Activated T-cell treated with anti-CD3 and anti-CD28 coated beads, Interleukin-2, amount 50 U/mL, for 72 hours (primary cell): ENCODE measurements at regions not wholly inside any gene's neighbourhood (a gene's known extent, or its start where the extent isn't known, plus 50 kb on each side); places are given as distances from the start of the nearest gene placed in this dataset.

Experiments used
- ATAC-seq, 2 donors: fragments of 150-1000 bp; cut with Tn5 transposase; replicated peaks in 1 of 2; 2 replicates each; pipeline ENCODE4 v1.10.0; 2021; ENCODE audit warnings: moderate library complexity in 2 of 2, mild to moderate bottlenecking in 1 of 2
- DNase-seq, 2 donors: peaks; one replicate each; pipeline ENCODE4 v3.0.0; 2021 to 2022; ENCODE audit warnings: mixed read lengths in 1 of 2
- H3K27ac Mint-ChIP-seq: one replicate; pipeline ENCODE4 v1.8.0; 2022; ENCODE audit warnings: mild to moderate bottlenecking, moderate library complexity, mixed read lengths
- H3K27me3 Mint-ChIP-seq: one replicate; pipeline ENCODE4 v1.8.0; 2022; ENCODE audit warnings: low read depth, mixed read lengths
- H3K36me3 Mint-ChIP-seq, 2 donors: one replicate each; pipeline ENCODE4 v1.8.0; 2022; ENCODE audit warnings: mixed read lengths in 2 of 2, mild to moderate bottlenecking in 1 of 2; ENCODE audit not compliant: insufficient read depth in 2 of 2
- H3K4me1 Mint-ChIP-seq: one replicate; pipeline ENCODE4 v1.8.0; 2022; ENCODE audit warnings: low read depth, mixed read lengths
- H3K4me3 Mint-ChIP-seq, 2 donors: one replicate each; pipeline ENCODE4 v1.8.0; 2022; ENCODE audit warnings: mild to moderate bottlenecking in 2 of 2, mixed read lengths in 2 of 2, moderate library complexity in 2 of 2
- H3K9me3 Mint-ChIP-seq, 2 donors: one replicate each; pipeline ENCODE4 v1.8.0; 2022; ENCODE audit warnings: mixed read lengths in 2 of 2

DNA sequence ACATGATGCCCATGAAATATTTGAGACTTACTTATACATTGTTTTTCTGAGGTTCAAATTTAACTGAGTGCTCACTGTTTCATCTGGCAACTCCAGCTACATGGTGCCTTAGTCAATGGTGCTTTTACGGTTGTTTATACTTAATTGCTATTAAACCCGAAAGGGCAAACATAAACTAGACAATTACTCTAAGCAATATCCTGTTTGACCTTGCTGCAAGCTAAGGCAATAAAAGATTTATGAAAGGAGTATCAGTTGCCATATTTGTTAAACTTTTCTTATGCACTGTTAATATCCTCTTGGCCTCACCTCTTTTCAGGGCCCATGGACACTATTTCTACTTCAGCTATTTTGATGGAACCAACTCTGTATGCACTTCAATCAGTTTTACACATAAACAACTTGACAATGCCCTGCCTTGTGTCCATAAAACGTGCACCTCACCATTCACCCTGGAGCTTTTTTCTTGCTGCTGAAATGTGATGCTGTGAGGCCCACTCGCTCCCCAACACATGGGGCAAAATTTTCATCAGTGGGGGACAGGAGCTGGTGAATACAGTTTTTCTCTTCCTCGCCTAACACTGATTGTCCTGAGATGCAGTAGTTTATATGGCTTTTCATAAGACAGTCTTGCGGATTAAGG, 64.1 kb upstream of the HIF1A start:
- ATAC-seq (no peak), DNase-seq (no peak)
- H3K9me3 Mint-ChIP-seq, result peaks cover 2 to 4% of the 10 kb centered on the region in 2 donors
- peaks cover 6% of the 10 kb centered on the region for H3K4me1 Mint-ChIP-seq
- H3K4me3 Mint-ChIP-seq, result no peak overlapping the region
- no peaks in the 10 kb centered on the region for H3K27me3 Mint-ChIP-seq
- H3K27ac Mint-ChIP-seq, result no peak overlapping the region
- H3K36me3 Mint-ChIP-seq, result no peaks in the 10 kb centered on the region

DNA sequence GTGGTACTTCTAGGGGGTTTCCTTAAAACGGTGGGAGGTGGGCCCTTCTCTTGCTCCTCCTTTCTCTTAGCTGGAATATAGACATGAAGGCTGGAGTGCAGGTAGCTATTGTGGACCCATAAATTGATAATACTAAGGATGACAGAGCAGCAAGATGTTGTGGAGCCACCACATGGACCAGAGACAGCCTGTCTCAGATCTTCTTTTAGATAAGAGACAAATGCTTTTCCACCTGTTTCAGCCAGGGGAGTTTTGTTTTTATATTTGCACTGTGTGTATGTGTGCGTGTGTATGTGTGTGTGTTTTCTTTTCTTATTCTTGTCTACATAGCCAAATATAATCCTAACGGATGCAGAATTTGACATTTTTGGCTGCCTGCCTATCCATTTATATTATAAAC, 62.9 kb upstream of the HIF1A start:
- Mint-ChIP-seq H3K27me3 (no peaks in the 10 kb centered on the region), H3K4me3 (no peak overlapping the region), H3K9me3 (peaks cover 0 to 2% of the 10 kb centered on the region in 2 donors), H3K27ac (no peak overlapping the region), H3K4me1 (peaks cover 11% of the 10 kb centered on the region), H3K36me3 (no peaks in the 10 kb centered on the region)
- ATAC-seq (no peak), DNase-seq (no peak)

DNA sequence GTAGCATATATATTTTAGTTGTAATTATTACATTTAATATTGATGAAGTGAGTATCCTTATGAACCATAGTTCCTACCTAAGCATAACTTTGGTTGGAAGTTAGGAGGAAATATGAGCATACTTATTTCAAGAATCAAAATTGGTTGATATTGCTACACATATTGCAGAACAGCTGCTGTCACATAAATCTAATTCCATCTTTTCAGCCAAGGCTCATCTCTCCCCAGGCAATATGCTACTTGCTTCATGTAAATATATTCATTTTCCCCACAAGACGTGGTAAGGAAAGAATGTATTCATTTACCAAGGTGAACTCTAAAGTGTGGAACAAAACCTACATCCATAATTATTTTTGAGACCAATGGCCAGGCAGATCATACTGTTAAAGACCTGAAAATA, 62.5 kb upstream of the HIF1A start:
- Mint-ChIP-seq H3K27ac (no peak overlapping the region), H3K4me3 (no peak overlapping the region), H3K9me3 (peaks cover 0 to 2% of the 10 kb centered on the region in 2 donors), H3K36me3 (no peaks in the 10 kb centered on the region), H3K27me3 (no peaks in the 10 kb centered on the region), H3K4me1 (peaks cover 12% of the 10 kb centered on the region)
- ATAC-seq, result no peak
- no peak for DNase-seq

DNA sequence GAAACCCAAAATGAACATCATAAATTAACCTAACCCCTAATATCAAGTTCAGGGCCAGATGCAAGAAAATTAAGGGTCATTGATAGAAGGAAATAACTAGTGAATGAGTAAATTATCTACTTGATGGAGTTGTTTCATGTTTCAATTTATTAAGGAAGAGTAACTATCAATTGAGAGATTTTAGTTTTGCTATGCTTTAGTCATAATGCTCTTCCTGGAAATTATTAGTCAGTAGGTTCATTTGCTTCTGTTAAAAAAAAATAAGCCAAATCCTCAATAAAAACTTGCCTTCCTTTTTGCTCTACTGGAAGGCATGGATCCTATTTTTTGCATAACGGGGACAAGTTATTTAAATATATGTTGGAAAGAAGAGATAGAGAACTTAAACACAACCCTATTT, 59.0 kb upstream of the HIF1A start:
- H3K27me3 Mint-ChIP-seq, result no peaks in the 10 kb centered on the region
- H3K4me1 Mint-ChIP-seq, result peaks cover 18% of the 10 kb centered on the region
- ATAC-seq (no peak), DNase-seq (no peak)
- no peak overlapping the region for H3K27ac Mint-ChIP-seq
- H3K36me3 Mint-ChIP-seq, result no peaks in the 10 kb centered on the region
- H3K4me3 Mint-ChIP-seq, result peak overlapping the region in 1 of 2 donors; percentile 17
- H3K9me3 Mint-ChIP-seq, result no peaks in the 10 kb centered on the region

- H3K36me3 Mint-ChIP-seq, result no peaks in the 10 kb centered on the region
- no peak overlapping the region for H3K4me3 Mint-ChIP-seq
- DNase-seq (no peak), ATAC-seq (no peak)
- H3K4me1 Mint-ChIP-seq, result peaks cover 21% of the 10 kb centered on the region
- no peak overlapping the region for H3K27ac Mint-ChIP-seq
- H3K9me3 Mint-ChIP-seq, result no peaks in the 10 kb centered on the region
- H3K27me3 Mint-ChIP-seq, result no peaks in the 10 kb centered on the region
These were observed 58.5 kb upstream of the HIF1A start for GRCh38 chr14:61636779-61637178.

- H3K27me3 Mint-ChIP-seq, result no peaks in the 10 kb centered on the region
- no peak for ATAC-seq
These were observed 56.5 kb upstream of the HIF1A start for GRCh38 chr14:61638595-61639387.

DNA sequence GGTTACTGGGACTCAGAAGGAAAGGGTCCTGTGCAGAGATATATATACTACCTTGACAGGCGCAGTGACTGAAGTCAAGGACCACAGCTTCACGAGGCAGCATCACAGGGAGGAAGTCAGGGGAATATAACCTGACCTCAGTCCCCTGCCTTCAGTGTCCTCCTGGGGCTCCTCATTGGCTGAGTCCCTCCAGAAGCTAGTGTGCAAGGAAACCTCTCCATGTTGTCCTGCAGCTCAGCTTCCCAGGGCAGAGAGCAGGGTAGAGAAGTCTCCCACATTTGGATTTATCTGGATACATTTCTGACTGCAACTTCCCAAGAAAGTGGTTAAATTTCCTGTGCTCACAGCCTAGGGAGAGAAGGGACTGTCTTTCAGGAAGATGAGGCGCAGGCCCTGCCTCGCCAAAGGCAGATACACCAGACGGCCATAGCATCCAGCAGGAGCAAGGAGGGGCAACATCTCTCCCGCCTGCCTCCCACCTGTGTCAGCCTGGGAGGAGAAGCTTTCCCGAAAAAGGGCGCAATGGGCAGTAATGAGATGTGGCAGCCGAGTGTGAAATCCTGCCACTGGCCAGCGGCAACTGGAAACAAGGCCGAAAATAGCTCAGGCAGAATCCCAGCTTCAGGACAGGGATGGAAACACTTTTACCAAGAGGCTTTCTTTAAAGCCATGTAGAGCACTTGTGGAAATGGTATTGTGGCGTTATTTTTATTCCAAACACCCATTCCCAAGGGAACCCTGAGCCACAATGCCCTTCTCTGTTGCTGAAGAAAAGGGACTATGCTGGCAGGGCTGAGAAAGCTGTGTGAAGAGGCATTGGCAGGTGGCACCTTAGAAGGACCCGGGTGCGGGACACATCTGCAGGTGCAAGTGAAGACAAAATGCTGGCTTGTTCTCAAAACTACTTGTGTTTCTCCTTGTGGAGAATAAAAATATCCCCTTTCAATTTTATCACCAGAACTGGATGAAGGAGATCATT, 54.9 kb upstream of the HIF1A start:
- peaks cover 51% of the 10 kb centered on the region for H3K4me1 Mint-ChIP-seq
- H3K36me3 Mint-ChIP-seq, result no peaks in the 10 kb centered on the region
- no peak overlapping the region for H3K27ac Mint-ChIP-seq
- H3K9me3 Mint-ChIP-seq, result no peaks in the 10 kb centered on the region
- DNase-seq (no peak), ATAC-seq (no peak)
- no peaks in the 10 kb centered on the region for H3K27me3 Mint-ChIP-seq
- no peak overlapping the region for H3K4me3 Mint-ChIP-seq

More at GRCh38 chr14:61638595-61639387, 56.5 kb upstream of the HIF1A start:
- H3K9me3 Mint-ChIP-seq, result no peaks in the 10 kb centered on the region
- no peak overlapping the region for H3K27ac Mint-ChIP-seq
- H3K4me3 Mint-ChIP-seq, result no peak overlapping the region
- no peaks in the 10 kb centered on the region for H3K36me3 Mint-ChIP-seq
- H3K4me1 Mint-ChIP-seq, result peaks cover 41% of the 10 kb centered on the region
- no peak for DNase-seq

GRCh38 chr14:61641914-61642613, 53.2 kb upstream of the HIF1A start:
- no peak for DNase-seq
- H3K36me3 Mint-ChIP-seq, result no peaks in the 10 kb centered on the region

DNA sequence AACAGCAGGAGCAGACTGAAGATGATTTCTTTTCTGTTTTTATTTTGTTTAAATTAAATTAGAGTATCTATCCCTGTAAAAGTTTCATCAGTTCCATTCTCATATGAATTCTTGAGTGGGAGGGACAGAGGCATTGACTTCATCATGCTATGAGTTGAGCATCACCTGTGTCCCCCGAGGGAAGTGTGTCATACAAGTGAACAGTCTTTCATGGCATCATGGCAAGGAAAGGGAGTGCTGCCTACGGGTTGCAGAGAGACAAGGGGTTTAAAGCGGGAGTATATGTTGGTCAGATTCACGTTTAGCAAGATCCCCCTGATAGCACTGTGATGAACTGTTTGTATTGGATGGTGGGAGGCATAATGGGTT, 52.7 kb upstream of the HIF1A start:
- ATAC-seq (no peak), DNase-seq (no peak)
- Mint-ChIP-seq H3K4me3 (no peak overlapping the region), H3K4me1 (peaks cover 40% of the 10 kb centered on the region), H3K27ac (no peak overlapping the region), H3K27me3 (no peaks in the 10 kb centered on the region), H3K36me3 (no peaks in the 10 kb centered on the region), H3K9me3 (no peaks in the 10 kb centered on the region)

More at GRCh38 chr14:61641914-61642613, 53.2 kb upstream of the HIF1A start:
- H3K27ac Mint-ChIP-seq, result no peak overlapping the region
- peaks cover 40% of the 10 kb centered on the region for H3K4me1 Mint-ChIP-seq
- H3K9me3 Mint-ChIP-seq, result no peaks in the 10 kb centered on the region
- no peak overlapping the region for H3K4me3 Mint-ChIP-seq
- ATAC-seq, result no peak
- H3K27me3 Mint-ChIP-seq, result no peaks in the 10 kb centered on the region

DNA sequence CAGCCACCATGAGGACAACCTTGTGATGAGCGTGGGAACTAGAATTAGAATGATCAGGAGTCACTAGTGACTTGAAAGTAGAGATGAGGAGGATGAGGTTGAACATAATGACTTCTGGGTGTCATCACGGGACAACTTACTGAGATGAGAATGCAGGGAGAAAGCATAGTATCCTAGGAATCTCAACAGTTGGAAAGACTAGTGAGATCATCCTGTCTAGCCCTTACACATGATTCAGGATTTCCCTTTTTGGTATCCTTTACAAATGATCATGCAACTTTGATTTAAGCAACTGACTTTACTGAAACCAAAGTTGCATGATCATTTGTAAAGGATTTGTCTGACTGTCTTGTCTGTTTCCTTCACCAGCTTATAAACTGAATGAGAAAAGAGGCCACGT, 51.8 kb upstream of the HIF1A start:
- no peaks in the 10 kb centered on the region for H3K36me3 Mint-ChIP-seq
- no peak overlapping the region for H3K27ac Mint-ChIP-seq

GRCh38 chr14:61644175-61644574, 51.1 kb upstream of the HIF1A start:
- no peak for ATAC-seq
- Mint-ChIP-seq H3K9me3 (no peaks in the 10 kb centered on the region), H3K4me1 (peaks cover 43% of the 10 kb centered on the region), H3K36me3 (no peaks in the 10 kb centered on the region), H3K4me3 (no peak overlapping the region), H3K27ac (no peak overlapping the region), H3K27me3 (no peaks in the 10 kb centered on the region)
- DNase-seq, result no peak

More for the DNA sequence above, 51.8 kb upstream of the HIF1A start:
- ATAC-seq (no peak), DNase-seq (no peak)
- Mint-ChIP-seq H3K9me3 (no peaks in the 10 kb centered on the region), H3K4me1 (peaks cover 41% of the 10 kb centered on the region), H3K4me3 (no peak overlapping the region), H3K27me3 (no peaks in the 10 kb centered on the region)

DNA sequence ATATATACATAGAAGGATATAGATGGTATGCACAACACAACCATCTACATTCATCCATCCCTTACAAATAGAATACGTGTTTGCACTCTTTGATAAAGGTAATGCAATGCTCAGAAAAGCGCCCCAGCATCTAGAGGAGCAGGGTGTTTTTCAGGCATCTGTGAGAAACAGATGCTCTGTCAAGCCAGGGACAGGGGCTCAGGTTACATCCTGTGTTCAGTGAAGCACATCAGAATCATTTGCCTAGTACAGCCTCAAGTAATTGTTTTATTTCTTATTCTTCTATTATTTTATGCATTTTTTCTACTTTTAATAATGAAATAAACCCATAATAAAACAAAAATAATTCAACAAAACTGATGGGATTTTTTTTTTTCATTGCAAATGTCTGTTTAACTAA, 50.5 kb upstream of the HIF1A start:
- no peaks in the 10 kb centered on the region for H3K9me3 Mint-ChIP-seq
- H3K4me3 Mint-ChIP-seq, result no peak overlapping the region
- peaks cover 50% of the 10 kb centered on the region for H3K4me1 Mint-ChIP-seq
- DNase-seq (no peak), ATAC-seq (no peak)
- H3K27me3 Mint-ChIP-seq, result no peaks in the 10 kb centered on the region
- no peaks in the 10 kb centered on the region for H3K36me3 Mint-ChIP-seq
- no peak overlapping the region for H3K27ac Mint-ChIP-seq
